IMR-90 (cell line): ENCODE measurements at regions not wholly inside any gene's neighbourhood (a gene's known extent, or its start where the extent isn't known, plus 50 kb on each side); places are given as distances from the start of the nearest gene placed in this dataset.

Source experiments
- ATAC-seq: fragments of 200-7000 bp; cut with Tn5 transposase; 2 replicates; pipeline ENCODE4 v1.9.1; 2020; ENCODE audit warnings: low read depth, mild to moderate bottlenecking, moderate library complexity
- BruUV-seq: library from RNA; stranded (reverse); fragments of 400-500 nt; replicated peaks from 2 replicates; lab custom pipeline; 2021; lab: Mats Ljungman, UMichigan
- CTCF ChIA-PET: fragments of 300-600 bp; formaldehyde crosslinking; extraction: SDS; loops from one replicate; lab custom pipeline; 2021; ENCODE audit warnings: antibody characterized with exemption; lab: Yijun Ruan, JAX
- POLR2A ChIA-PET: fragments of 300-600 bp; sonication (Branson Sonifier 250); formaldehyde crosslinking; loops from one replicate; lab custom pipeline; 2022; ENCODE audit warnings: antibody characterized with exemption; ENCODE audit not compliant: unreplicated experiment; lab: Charles Lee
- DNase-seq: peaks from one replicate; pipeline ENCODE4 v3.0.0; 2013
- H2AFZ ChIP-seq: replicated peaks from 2 replicates; pipeline ENCODE3; 2013; ENCODE audit warnings: low read length, mild to moderate bottlenecking; ENCODE audit not compliant: poor library complexity
- H2AK5ac ChIP-seq: 2 replicates; pipeline ENCODE4 v1.6.1; 2013; ENCODE audit warnings: low read depth, low read length, inconsistent platforms
- H2AK9ac ChIP-seq: replicated peaks from 2 replicates; pipeline ENCODE3; 2013; ENCODE audit warnings: mild to moderate bottlenecking, low read depth, low read length, moderate library complexity; ENCODE audit not compliant: poor library complexity
- H2BK120ac ChIP-seq: 2 replicates; pipeline ENCODE4 v1.6.1; 2013; ENCODE audit warnings: low read depth, low read length, inconsistent platforms
- H2BK15ac ChIP-seq: 3 replicates; pipeline ENCODE4 v1.6.1; 2013; ENCODE audit warnings: low read depth, low read length, inconsistent platforms
- H2BK20ac ChIP-seq: 2 replicates; pipeline ENCODE4 v1.6.1; 2013; ENCODE audit warnings: low read depth, mild to moderate bottlenecking, inconsistent platforms, low read length, moderate library complexity
- H2BK5ac ChIP-seq: 2 replicates; pipeline ENCODE4 v1.6.1; 2013; ENCODE audit warnings: mild to moderate bottlenecking, low read depth, low read length, inconsistent platforms; ENCODE audit not compliant: poor library complexity, severe bottlenecking
- H3K14ac ChIP-seq: replicated peaks from 2 replicates; pipeline ENCODE4 v1.6.1; 2013; ENCODE audit warnings: low read depth, low read length, inconsistent platforms
- H3K18ac ChIP-seq: 2 replicates; pipeline ENCODE4 v1.6.1; 2013; ENCODE audit warnings: low read depth, low read length, control low read depth
- H3K23ac ChIP-seq: 2 replicates; pipeline ENCODE4 v1.6.1; 2013; ENCODE audit warnings: low read depth, low read length, inconsistent platforms
- H3K27ac ChIP-seq: 2 replicates; pipeline ENCODE4 v1.5.1; 2013; ENCODE audit warnings: mild to moderate bottlenecking, control low read depth, low read length; ENCODE audit not compliant: insufficient read depth
- H3K27me3 ChIP-seq: 2 replicates; pipeline ENCODE4 v1.6.1; 2013; ENCODE audit warnings: low read length; ENCODE audit not compliant: control insufficient read depth, insufficient read depth
- H3K36me3 ChIP-seq: 2 replicates; pipeline ENCODE4 v1.6.1; 2013; ENCODE audit warnings: low read length, mixed read lengths; ENCODE audit not compliant: control insufficient read depth, insufficient read depth
- H3K4ac ChIP-seq: 2 replicates; pipeline ENCODE4 v1.6.1; 2013; ENCODE audit warnings: low read depth, low read length, inconsistent platforms
- H3K4me1 ChIP-seq: 2 replicates; pipeline ENCODE4 v1.6.1; 2013; ENCODE audit warnings: low read length, mixed read lengths; ENCODE audit not compliant: control insufficient read depth, insufficient read depth
- H3K4me2 ChIP-seq: 2 replicates; pipeline ENCODE4 v1.6.1; 2013; ENCODE audit warnings: low read depth, mild to moderate bottlenecking, control low read depth, low read length, moderate library complexity
- H3K4me3 ChIP-seq: 2 replicates; pipeline ENCODE4 v1.5.1; 2013; ENCODE audit warnings: low read depth, mild to moderate bottlenecking, control low read depth, low read length, moderate library complexity; ENCODE audit not compliant: insufficient read depth
- H3K56ac ChIP-seq: 2 replicates; pipeline ENCODE4 v1.6.1; 2013; ENCODE audit warnings: low read length, inconsistent platforms; ENCODE audit not compliant: insufficient read depth; ENCODE audit errors: extremely low read depth
- H3K79me1 ChIP-seq, 2 experiments: 2 replicates each; pipeline ENCODE4 v1.6.1; 2013; ENCODE audit warnings: low read length in 2 of 2, inconsistent platforms in 1 of 2, low read depth in 1 of 2
- H3K9ac ChIP-seq: 2 replicates; pipeline ENCODE4 v1.6.1; 2013; ENCODE audit warnings: low read depth, low read length, control low read depth
- H3K9me1 ChIP-seq: 2 replicates; pipeline ENCODE4 v1.6.1; 2013; ENCODE audit warnings: low read length, inconsistent platforms; ENCODE audit not compliant: insufficient read depth
- H3K9me3 ChIP-seq: 2 replicates; pipeline ENCODE4 v1.6.1; 2013; ENCODE audit warnings: low read length; ENCODE audit not compliant: control insufficient read depth, insufficient read depth
- H4K20me1 ChIP-seq: 2 replicates; pipeline ENCODE4 v1.6.1; 2013; ENCODE audit warnings: low read length, inconsistent platforms; ENCODE audit not compliant: insufficient read depth
- H4K5ac ChIP-seq: 2 replicates; pipeline ENCODE4 v1.6.1; 2013; ENCODE audit warnings: mild to moderate bottlenecking, low read depth, low read length, control low read depth
- H4K8ac ChIP-seq, 2 experiments: 2 replicates each; pipeline ENCODE4 v1.6.1; 2013; ENCODE audit warnings: low read depth in 2 of 2, low read length in 2 of 2, control low read depth in 1 of 2, inconsistent platforms in 1 of 2
- H4K91ac ChIP-seq: 2 replicates; pipeline ENCODE4 v1.6.1; 2013; ENCODE audit warnings: low read depth, low read length, inconsistent platforms; ENCODE audit not compliant: insufficient read depth
- BHLHE40 ChIP-seq: fragments of 150-350 bp; IDR thresholded peaks from 2 replicates; pipeline ENCODE4 v1.6.1; 2016; ENCODE audit warnings: mild to moderate bottlenecking, low read depth, low read length
- CEBPB ChIP-seq: IDR thresholded peaks from 2 replicates; pipeline ENCODE4 v1.6.1; 2012; ENCODE audit warnings: low read depth, low read length, improper control_type of control experiment
- CHD1 ChIP-seq: IDR thresholded peaks from 2 replicates; pipeline ENCODE4 v1.6.1; 2012; ENCODE audit warnings: low read depth, low read length, improper control_type of control experiment
- FOS ChIP-seq: fragments of 150-350 bp; IDR thresholded peaks from 2 replicates; pipeline ENCODE4 v1.6.1; 2016; ENCODE audit warnings: low read depth, low read length
- MAZ ChIP-seq: IDR thresholded peaks from 2 replicates; pipeline ENCODE4 v1.6.1; 2012; ENCODE audit warnings: low read depth, mild to moderate bottlenecking, low read length, improper control_type of control experiment, moderate library complexity, borderline replicate concordance
- NFE2L2 ChIP-seq: fragments of 150-350 bp; IDR thresholded peaks from 2 replicates; pipeline ENCODE4 v1.6.1; 2016; ENCODE audit warnings: low read depth, mild to moderate bottlenecking, low read length
- POLR2A ChIP-seq: IDR thresholded peaks from 2 replicates; pipeline ENCODE4 v1.6.1; 2012; ENCODE audit warnings: mild to moderate bottlenecking, low read depth, low read length
- RAD21 ChIP-seq: IDR thresholded peaks from 2 replicates; pipeline ENCODE4 v1.6.1; 2012; ENCODE audit warnings: low read length, improper control_type of control experiment
- RCOR1 ChIP-seq: IDR thresholded peaks from 2 replicates; pipeline ENCODE4 v1.6.1; 2012; ENCODE audit warnings: mild to moderate bottlenecking, low read length, improper control_type of control experiment; ENCODE audit not compliant: insufficient replicate concordance
- RFX5 ChIP-seq: IDR thresholded peaks from 2 replicates; pipeline ENCODE4 v1.8.0; 2012; ENCODE audit warnings: low read depth, mild to moderate bottlenecking, low read length, moderate library complexity
- SMC3 ChIP-seq: fragments of 150-350 bp; IDR thresholded peaks from 2 replicates; pipeline ENCODE4 v1.6.1; 2016; ENCODE audit warnings: low read depth, mild to moderate bottlenecking, antibody characterized with exemption, low read length, moderate library complexity
- WGBS, 2 experiments: methylation state at CpG; one replicate each; pipeline versions ENCODE4 v1.1.5 to v1.1.7; 2013; ENCODE audit warnings: missing lambda C conversion rate in 2 of 2; ENCODE audit not compliant: insufficient read length in 1 of 2; ENCODE audit errors: extremely low coverage in 2 of 2; 5-methylcytosine and 5-hydroxymethylcytosine counted together
- dilution Hi-C: fragments of 300-500 bp; cut with HindIII; formaldehyde crosslinking; loops from one replicate; pipeline ENCODE4 v1.14.3; 2018; ENCODE audit warnings: low sequenced_read_pairs; ENCODE audit not compliant: unreplicated experiment
- in situ Hi-C: fragments of 300-500 bp; cut with MboI; formaldehyde crosslinking; loops from 3 replicates; pipeline ENCODE4 v1.14.3; 2019; ENCODE audit warnings: low sequenced_read_pairs, inconsistent platforms, mixed read lengths
- intact Hi-C: fragments of 100-400 bp; cut with micrococcal nuclease; formaldehyde crosslinking; loops from 2 replicates; pipeline ENCODE4 v1.10.0; 2022
- TF ChIP-seq, protein P1 (sequence below): conservative IDR thresholded peaks from 2 replicates; pipeline ENCODE4 v1.5.1; 2012; ENCODE audit warnings: mild to moderate bottlenecking, low read depth, low read length, improper control_type of control experiment
- TF ChIP-seq, protein P2 (sequence below): fragments of 150-350 bp; IDR thresholded peaks from 2 replicates; pipeline ENCODE4 v1.6.1; 2016; ENCODE audit warnings: low read depth, mild to moderate bottlenecking, low read length, moderate library complexity, borderline replicate concordance
- TF ChIP-seq, protein P3 (sequence below): fragments of 150-350 bp; IDR thresholded peaks from 2 replicates; pipeline ENCODE4 v1.6.1; 2017; ENCODE audit warnings: mild to moderate bottlenecking, antibody characterized with exemption, low read length, low read depth

DNA sequence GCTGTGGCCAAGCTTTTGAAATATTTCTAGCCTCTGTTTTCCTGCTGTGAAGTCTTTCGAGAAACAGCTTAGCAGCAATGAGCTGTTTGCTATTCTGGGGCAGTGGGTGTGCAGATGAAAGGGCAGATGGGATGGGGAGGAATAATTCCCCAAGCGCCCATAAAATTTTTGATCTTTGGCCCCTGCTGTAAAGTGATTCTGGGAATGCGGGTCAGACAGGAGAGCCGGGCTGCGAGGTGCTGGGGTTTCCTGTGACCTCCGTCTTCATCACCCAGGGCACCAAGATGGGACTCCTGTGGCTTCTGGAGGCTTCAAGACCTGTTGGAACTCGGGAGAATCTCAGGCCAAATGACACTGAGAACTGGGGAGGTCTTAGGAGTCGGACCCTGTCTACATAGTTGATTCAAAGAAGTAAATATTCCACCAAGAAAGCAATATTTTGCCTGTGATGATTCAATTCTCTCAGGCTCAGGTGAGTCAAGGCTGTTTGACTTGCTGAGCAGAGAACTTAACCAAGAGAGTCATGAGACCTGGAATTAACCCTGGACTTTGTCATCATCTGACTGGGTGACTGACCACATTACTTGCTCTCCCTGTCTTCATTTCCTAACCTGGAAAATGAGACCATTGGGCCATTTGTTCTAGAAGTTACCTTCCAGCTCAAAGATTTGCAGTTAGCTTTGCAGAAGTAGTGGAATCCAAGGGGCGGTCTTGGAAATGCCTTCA, 86.4 kb downstream of the POLR2M start:
- Histone ChIP-seq H2BK20ac (no peak overlapping the region), H3K23ac (no peak overlapping the region), H3K9ac (no peak overlapping the region), H3K9me3 (no peaks in the 10 kb centered on the region), H2BK5ac (no peak overlapping the region), H3K4ac (no peak overlapping the region), H4K91ac (no peak overlapping the region), H3K27ac (no peak overlapping the region), H3K36me3 (no peaks in the 10 kb centered on the region), H3K18ac (no peak overlapping the region), H3K9me1 (no peaks in the 10 kb centered on the region), H3K4me3 (no peak overlapping the region), H3K14ac (no peak overlapping the region), H2AK9ac (no peak overlapping the region), H3K4me2 (no peak overlapping the region), H3K79me1 (no peaks in the 10 kb centered on the region), H4K20me1 (no peaks in the 10 kb centered on the region), H2AK5ac (no peak overlapping the region), H4K5ac (no peak overlapping the region), H4K8ac (no peak overlapping the region), H3K4me1 (no peaks in the 10 kb centered on the region), H3K56ac (no peak overlapping the region), H3K27me3 (peaks cover 8% of the 10 kb centered on the region), H2BK15ac (no peak overlapping the region), H2BK120ac (no peak overlapping the region), H2AFZ (no peak overlapping the region)
- ATAC-seq (no peak), DNase-seq (no peak)
- in situ Hi-C loops (no loop called here), intact Hi-C loops (no loop called here), dilution Hi-C loops (no loop called here)
- ChIA-PET POLR2A (no interaction called here), CTCF (no interaction called here)
- BruUV-seq: no TSS peak
- WGBS, 2 experiments: 0% methylated on average over 1 of the region's 9 CpGs; no CpG with 5 or more reads in 1 of the 2 experiments
- TF ChIP-seq, protein P1, sequence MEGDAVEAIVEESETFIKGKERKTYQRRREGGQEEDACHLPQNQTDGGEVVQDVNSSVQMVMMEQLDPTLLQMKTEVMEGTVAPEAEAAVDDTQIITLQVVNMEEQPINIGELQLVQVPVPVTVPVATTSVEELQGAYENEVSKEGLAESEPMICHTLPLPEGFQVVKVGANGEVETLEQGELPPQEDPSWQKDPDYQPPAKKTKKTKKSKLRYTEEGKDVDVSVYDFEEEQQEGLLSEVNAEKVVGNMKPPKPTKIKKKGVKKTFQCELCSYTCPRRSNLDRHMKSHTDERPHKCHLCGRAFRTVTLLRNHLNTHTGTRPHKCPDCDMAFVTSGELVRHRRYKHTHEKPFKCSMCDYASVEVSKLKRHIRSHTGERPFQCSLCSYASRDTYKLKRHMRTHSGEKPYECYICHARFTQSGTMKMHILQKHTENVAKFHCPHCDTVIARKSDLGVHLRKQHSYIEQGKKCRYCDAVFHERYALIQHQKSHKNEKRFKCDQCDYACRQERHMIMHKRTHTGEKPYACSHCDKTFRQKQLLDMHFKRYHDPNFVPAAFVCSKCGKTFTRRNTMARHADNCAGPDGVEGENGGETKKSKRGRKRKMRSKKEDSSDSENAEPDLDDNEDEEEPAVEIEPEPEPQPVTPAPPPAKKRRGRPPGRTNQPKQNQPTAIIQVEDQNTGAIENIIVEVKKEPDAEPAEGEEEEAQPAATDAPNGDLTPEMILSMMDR: no peak
- TF ChIP-seq RAD21 (no peak), SMC3 (no peak), RFX5 (no peak), CHD1 (no peak), POLR2A (no peak), FOS (no peak), RCOR1 (no peak), BHLHE40 (no peak), NFE2L2 (no peak), MAZ (no peak), CEBPB (no peak)
- TF ChIP-seq, protein P2, sequence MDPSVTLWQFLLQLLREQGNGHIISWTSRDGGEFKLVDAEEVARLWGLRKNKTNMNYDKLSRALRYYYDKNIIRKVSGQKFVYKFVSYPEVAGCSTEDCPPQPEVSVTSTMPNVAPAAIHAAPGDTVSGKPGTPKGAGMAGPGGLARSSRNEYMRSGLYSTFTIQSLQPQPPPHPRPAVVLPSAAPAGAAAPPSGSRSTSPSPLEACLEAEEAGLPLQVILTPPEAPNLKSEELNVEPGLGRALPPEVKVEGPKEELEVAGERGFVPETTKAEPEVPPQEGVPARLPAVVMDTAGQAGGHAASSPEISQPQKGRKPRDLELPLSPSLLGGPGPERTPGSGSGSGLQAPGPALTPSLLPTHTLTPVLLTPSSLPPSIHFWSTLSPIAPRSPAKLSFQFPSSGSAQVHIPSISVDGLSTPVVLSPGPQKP: no peak
- TF ChIP-seq, protein P3, sequence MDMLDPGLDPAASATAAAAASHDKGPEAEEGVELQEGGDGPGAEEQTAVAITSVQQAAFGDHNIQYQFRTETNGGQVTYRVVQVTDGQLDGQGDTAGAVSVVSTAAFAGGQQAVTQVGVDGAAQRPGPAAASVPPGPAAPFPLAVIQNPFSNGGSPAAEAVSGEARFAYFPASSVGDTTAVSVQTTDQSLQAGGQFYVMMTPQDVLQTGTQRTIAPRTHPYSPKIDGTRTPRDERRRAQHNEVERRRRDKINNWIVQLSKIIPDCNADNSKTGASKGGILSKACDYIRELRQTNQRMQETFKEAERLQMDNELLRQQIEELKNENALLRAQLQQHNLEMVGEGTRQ: no peak
